NCI-H69 (cell line): ENCODE measurements at regions not wholly inside any gene's neighbourhood (a gene's known extent, or its start where the extent isn't known, plus 50 kb on each side); places are given as distances from the start of the nearest gene placed in this dataset.
"Not testable (repeated sequence)": the region's sequence is repeated elsewhere in the genome, so short reads cannot be mapped to it uniquely, and the experiment has no call there.

Experiments
- DNase-seq: peaks from one replicate; lab custom pipeline; 2025; lab: John Stamatoyannopoulos, UW

- DNase-seq = no peak
These were observed 221.3 kb upstream of the TCERG1L start for GRCh38 chr10:131532745-131533341.

DNA sequence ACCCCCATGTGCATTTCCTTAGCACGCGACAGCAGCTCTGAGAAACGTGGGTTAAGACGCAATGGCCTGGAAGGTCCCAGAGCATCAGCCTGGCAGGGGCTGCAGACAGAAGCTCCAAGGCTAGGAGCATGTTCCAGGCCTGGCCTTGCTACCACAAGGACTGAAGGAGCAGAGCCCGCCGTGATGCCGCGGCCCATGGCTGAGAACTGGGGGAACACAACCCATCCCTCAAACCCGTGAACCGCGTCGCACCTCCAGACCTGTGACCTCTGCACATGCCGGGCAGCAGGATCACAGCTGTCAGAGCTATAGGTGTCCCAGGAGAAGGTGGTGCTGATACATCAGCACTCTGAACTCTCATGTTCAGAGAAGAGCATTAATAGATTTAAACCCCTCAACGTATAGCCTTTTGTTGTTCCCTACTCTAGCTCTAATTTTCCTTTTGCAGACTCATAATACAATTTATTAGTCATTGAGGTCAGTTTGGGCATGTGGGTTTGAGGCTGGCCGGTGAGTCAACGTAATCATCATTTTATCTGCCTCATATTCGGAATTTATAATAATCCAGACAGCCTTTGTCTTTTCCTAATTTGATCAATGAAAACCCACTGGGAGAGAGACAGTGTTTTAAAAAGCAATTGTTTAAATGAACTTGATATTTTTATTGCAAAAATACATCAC is 222.5 kb upstream of the TCERG1L start:
- DNase-seq = no peak

DNA sequence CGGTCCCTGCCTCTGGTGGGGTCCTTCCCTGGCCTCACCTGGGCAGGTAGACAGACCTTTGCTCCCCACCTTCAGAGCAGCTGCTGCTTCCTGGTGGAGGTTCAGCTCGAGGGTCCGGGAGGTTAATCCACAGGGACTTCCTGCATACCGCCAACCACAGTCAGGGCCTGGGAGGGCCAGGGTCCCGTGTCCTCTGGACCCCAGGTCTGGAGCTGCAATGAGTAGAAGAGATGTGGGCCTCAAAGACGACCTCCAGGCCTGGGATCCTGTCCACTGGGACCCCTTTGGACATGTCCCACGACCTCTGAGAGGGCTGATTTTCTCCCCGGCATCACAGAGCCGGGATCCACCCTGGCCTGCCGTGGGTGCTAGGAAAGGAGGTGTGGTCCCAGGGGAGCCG is 223.3 kb upstream of the TCERG1L start:
- no peak for DNase-seq

GRCh38 chr10:131536676-131537075 is 225.2 kb upstream of the TCERG1L start:
- DNase-seq = no peak

DNA sequence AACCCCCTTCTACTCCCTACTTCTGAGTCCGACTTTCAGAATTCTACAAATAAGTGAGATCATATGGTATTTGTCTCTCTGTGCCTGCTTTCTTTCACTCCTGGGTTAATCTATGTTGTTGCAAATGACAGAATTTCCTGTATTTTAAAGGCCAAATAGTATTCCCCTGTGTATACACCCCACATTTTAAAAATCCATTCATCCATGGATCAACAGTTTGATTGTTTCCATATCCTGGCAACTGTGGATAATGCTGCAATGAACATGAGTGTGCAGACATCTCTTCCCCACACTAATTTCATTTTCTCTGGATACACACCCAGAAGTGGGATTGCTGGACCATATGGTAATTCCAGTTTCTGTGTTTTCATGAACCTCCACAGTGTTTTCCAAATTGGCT is 225.8 kb upstream of the TCERG1L start:
- no peak for DNase-seq

- no peak for DNase-seq
These were observed 233.0 kb upstream of the TCERG1L start for GRCh38 chr10:131544495-131544894.

DNA sequence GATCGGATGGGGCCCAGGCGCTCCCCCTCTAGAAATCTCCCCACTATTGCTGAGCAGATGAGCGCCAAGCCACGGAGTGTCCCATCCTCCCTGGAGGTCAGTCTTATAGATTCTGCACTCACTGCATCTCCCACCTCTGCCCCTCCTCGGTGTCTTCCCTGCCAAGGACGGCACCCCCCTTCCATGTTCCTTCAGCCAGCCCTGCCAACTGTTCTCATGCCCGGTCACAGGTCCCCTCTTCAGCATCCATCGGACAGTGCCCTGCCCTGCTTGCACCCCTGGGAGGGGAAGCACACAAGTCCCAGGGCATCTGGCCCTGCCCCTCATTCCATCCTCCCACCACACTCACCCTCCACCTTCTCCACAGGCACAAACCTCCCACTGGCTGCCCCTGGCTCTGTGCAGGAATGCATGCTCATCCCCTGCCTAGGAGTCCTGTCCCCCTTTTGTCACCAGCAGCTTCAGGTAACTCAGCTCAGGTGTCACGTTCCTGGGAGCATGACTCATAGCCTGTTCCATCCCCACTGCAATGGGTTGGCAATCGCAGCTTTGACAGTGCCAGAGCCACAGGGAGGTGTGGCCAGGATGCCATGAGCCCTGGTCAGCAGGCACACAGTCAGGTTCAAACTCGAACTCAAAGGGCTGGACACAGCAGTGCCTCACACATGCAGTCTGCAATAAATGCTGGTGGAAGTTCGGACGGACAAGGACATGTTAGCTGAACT is 234.7 kb upstream of the TCERG1L start:
- no peak for DNase-seq

GRCh38 chr10:131547129-131547799 is 235.7 kb upstream of the TCERG1L start:
- no peak for DNase-seq

DNA sequence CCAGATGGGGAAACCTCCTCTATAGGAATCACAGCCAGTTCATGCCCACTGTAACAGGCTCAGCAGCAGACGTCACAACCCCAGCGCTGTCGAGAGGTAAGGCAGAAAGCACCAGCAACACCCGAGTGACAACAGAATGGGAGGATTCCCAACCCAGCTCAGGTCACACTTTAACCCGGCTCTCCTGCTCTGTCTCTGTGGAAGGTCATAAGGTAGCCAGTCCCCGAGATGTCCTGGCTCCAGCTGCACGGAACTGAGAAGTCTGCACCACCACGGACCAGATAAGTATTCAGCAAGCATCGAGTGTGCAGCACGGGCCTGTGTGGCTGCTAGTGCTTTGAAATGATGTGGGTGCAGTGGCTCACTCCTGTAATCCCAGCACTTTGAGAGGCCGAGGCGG is 236.7 kb upstream of the TCERG1L start:
- DNase-seq = no peak

DNA sequence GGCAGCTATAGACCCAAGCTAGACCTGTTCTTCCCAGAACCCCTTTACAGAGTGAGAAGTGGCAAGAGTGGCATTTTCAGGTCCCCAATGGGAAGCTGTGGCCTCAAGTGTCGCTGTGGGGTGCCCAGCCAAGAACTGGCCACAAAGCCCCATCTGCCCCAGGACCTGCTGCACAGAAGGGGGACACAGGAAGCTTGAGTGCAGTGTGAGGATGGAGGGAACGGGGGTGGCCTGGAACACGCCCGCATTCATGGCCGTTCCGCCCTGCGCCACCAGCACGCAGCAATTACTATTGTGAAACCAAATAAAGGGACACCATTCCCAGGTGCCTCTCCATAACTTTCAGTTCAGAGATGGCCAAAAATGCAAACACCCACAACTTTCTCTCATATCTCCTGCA is 237.6 kb upstream of the TCERG1L start:
- DNase-seq = no peak

DNA sequence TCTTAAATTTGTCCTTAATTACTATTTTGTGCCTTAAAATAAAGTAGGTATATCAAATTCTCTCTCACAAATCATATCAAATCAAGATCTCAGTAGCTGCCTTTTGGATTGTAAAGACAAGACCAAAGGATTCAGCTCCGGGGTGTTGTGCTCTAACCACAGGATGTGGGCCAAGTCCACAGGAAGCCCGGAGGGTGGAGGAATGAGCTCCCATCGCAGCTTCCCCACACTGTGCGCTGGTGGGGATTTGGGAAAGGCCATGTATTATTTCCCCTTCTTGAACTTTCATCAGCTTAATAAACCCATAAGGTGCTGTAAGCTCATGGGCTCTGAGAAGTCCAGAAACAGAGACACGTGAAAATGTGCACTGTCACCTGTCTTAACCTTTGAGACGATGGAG is 241.6 kb upstream of the TCERG1L start:
- no peak for DNase-seq

DNA sequence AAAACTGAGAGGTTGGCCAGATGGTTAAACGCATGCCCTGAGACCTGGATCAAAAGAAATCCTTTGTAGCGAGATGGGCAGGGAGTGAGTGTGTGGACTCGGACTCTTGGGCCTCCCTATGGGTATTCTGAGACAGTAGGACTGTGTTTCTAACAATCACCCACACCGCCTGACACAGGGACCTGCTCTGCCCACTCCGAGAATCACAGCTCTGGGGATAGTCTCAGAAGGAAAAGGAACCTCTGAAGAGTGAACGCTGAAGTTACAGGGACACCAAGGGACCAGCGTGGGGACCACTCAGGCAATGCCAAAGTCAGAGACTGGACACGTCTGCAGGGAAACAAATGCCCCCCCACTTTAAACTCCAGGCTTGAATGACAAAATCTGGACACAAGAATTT is 242.1 kb upstream of the TCERG1L start:
- no peak for DNase-seq

GRCh38 chr10:131554821-131555220 is 243.3 kb upstream of the TCERG1L start:
- DNase-seq = no peak

DNA sequence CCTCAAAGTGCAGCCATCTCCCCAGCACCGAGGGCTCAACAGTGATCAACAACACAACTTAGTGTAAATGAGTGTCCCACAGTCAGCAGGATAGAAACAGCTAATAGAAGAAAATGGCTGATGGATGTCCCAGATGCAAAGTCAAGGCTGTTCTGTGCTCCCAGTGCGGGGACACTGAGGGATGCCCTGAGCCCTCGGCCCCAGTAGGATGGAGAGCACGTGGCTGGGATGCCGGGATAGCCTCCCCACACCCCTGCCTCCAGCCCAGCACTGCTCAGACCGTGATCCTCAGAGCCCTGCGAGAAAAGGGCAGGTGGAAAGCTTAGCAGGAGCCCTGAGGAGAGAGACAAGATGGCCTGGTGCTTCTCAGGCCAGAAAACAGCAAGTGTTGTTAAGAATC is 243.9 kb upstream of the TCERG1L start:
- DNase-seq = no peak

GRCh38 chr10:131556061-131556896 is 244.8 kb upstream of the TCERG1L start:
- no peak for DNase-seq

DNA sequence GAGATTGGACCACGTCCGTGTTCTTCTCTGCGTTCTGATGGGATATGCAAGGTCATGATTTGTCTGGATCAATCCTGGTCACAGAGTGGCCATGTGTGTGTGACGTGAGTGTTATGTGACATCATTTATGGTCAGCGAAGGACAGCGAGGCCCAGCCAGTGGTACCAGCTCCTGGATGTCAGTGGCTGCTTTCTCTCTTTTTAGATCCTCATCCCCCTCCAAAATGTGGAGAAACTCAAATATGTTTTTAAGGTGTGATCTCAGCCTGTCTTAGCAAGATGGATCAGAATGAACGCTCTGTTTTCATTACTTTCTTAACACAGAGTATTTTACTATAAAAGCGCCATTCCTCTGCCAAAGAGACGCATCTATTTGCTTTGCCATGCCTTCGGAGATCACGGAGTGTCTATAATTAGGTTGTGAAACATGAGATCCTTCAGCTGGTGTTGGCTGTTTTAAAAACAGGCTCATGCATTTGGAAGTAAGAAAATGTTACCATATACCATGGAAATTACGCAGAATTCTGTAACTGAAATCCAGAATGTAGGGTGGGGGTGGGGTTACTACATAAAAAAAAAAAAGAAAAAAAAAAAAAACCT is 245.5 kb upstream of the TCERG1L start:
- DNase-seq = no peak

- not testable (repeated sequence) for DNase-seq
These were observed 246.4 kb upstream of the TCERG1L start for GRCh38 chr10:131557956-131558355.

- no peak for DNase-seq
These were observed 248.0 kb upstream of the TCERG1L start for GRCh38 chr10:131559450-131559911.

- DNase-seq = no peak
These were observed 248.6 kb upstream of the TCERG1L start for GRCh38 chr10:131560166-131560565.

GRCh38 chr10:131560706-131561355 is 249.3 kb upstream of the TCERG1L start:
- no peak for DNase-seq

- DNase-seq = peak; percentile 17
These were observed 250.4 kb upstream of the TCERG1L start for GRCh38 chr10:131561897-131562296.
